SK-N-MC (cell line): ENCODE measurements at regions not wholly inside any gene's neighbourhood (a gene's known extent, or its start where the extent isn't known, plus 50 kb on each side); places are given as distances from the start of the nearest gene placed in this dataset.

ENCODE experiments used
- EZH2 ChIP-seq: fragments of 200-600 bp; sonication (generic); IDR thresholded peaks from one replicate; pipeline ENCODE4 v1.6.1; 2017; ENCODE audit warnings: antibody characterized with exemption
- POLR2AphosphoS5 ChIP-seq: IDR thresholded peaks from 2 replicates; pipeline ENCODE4 v1.6.1; 2012; ENCODE audit warnings: mild to moderate bottlenecking, low read depth, low read length, borderline replicate concordance

DNA sequence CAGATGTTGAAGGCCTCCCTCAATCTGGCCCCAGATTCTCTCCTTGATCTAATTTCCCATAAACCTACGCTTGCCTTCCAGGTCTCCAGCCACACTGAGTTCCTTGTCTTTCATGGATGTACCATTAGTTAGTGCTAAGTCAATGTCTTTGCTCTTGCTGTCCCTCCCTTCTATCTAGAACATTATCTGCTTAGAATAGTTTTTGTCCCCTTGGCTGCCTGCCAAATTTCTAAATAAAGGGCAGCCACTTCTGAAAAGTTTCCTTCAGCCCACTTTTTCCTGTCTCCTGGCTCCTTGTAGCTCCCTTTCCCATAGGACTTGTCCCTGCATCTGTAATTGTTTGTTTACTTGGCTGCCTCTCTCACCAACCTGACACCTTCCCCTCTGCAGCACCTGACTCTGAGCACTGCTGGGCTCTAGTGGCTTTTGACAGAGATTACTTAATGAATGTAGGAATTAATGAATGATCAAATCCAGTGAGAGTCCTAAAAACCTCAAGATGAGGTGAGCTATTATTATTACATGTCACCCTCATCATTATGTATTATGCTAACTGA, 58.3 kb downstream of the CXCL12 start:
- TF ChIP-seq EZH2 (no peak), POLR2AphosphoS5 (no peak)
